NCI-H146 treated with DMSO at 0.1 percent for 48 hours (cell line): ENCODE measurements at regions not wholly inside any gene's neighbourhood (a gene's known extent, or its start where the extent isn't known, plus 50 kb on each side); places are given as distances from the start of the nearest gene placed in this dataset.

Experiments used
- DNase-seq: peaks from one replicate; lab custom pipeline; 2025; ENCODE audit not compliant: unreplicated experiment; lab: John Stamatoyannopoulos, UW

GRCh38 chr3:157746391-157746790 is 243.2 kb upstream of the VEPH1 start:
- DNase-seq = no peak

GRCh38 chr3:157741607-157742006 is 238.4 kb upstream of the VEPH1 start:
- no peak for DNase-seq

- DNase-seq = no peak
Measured at GRCh38 chr3:157738441-157738840, 235.2 kb upstream of the VEPH1 start.

- no peak for DNase-seq
Measured at GRCh38 chr3:157718800-157719199, 215.6 kb upstream of the VEPH1 start.

GRCh38 chr3:157713101-157713500 is 209.9 kb upstream of the VEPH1 start:
- no peak for DNase-seq

- DNase-seq = no peak
Measured at GRCh38 chr3:157705258-157705657, 202.0 kb upstream of the VEPH1 start.

GRCh38 chr3:157700405-157700804 is 197.2 kb upstream of the VEPH1 start:
- DNase-seq = no peak

- DNase-seq = no peak
Measured at GRCh38 chr3:157695586-157695985, 192.4 kb upstream of the VEPH1 start.

- DNase-seq = no peak
Measured at GRCh38 chr3:157695103-157695502, 191.9 kb upstream of the VEPH1 start.

GRCh38 chr3:157693762-157694161 is 190.5 kb upstream of the VEPH1 start:
- DNase-seq = no peak

- DNase-seq = no peak
Measured at GRCh38 chr3:157692468-157692867, 189.3 kb upstream of the VEPH1 start.

GRCh38 chr3:157683668-157684067 is 180.5 kb upstream of the VEPH1 start:
- DNase-seq = no peak

GRCh38 chr3:157672061-157672460 is 168.8 kb upstream of the VEPH1 start:
- no peak for DNase-seq

- DNase-seq = no peak
Measured at GRCh38 chr3:157671656-157672055, 168.4 kb upstream of the VEPH1 start.

GRCh38 chr3:157669416-157669815 is 166.2 kb upstream of the VEPH1 start:
- peak; percentile 40 for DNase-seq

GRCh38 chr3:157667493-157667892 is 164.3 kb upstream of the VEPH1 start:
- DNase-seq = no peak

- no peak for DNase-seq
Measured at GRCh38 chr3:157662171-157662570, 159.0 kb upstream of the VEPH1 start.

- no peak for DNase-seq
Measured at GRCh38 chr3:157660847-157661246, 157.6 kb upstream of the VEPH1 start.

- DNase-seq = no peak
Measured at GRCh38 chr3:157652366-157652765, 149.2 kb upstream of the VEPH1 start.

- no peak for DNase-seq
Measured at GRCh38 chr3:157650699-157651098, 147.5 kb upstream of the VEPH1 start.

- no peak for DNase-seq
Measured at GRCh38 chr3:157650172-157650571, 147.0 kb upstream of the VEPH1 start.

- no peak for DNase-seq
Measured at GRCh38 chr3:157649511-157649910, 146.3 kb upstream of the VEPH1 start.

- no peak for DNase-seq
Measured at GRCh38 chr3:157647820-157648219, 144.6 kb upstream of the VEPH1 start.
